Thymus (tissue), 11 donors: ENCODE measurements at regions not wholly inside any gene's neighbourhood (a gene's known extent, or its start where the extent isn't known, plus 50 kb on each side); places are given as distances from the start of the nearest gene placed in this dataset.

ENCODE experiments used
- DNase-seq, 9 donors: peaks; one replicate each; pipeline ENCODE4 v3.0.0-alpha.2; 2013; ENCODE audit warnings: low spot score in 9 of 9, low read depth in 6 of 9, missing footprints in 1 of 9
- H3K27ac ChIP-seq, 2 donors: one replicate each; pipeline ENCODE4 v1.5.1; 2013; ENCODE audit warnings: control low read depth in 1 of 2, low read depth in 1 of 2, low read length in 1 of 2, mild to moderate bottlenecking in 1 of 2, moderate library complexity in 1 of 2
- H3K27me3 ChIP-seq, 2 donors: one replicate each; pipeline ENCODE4 v1.5.1; 2013; ENCODE audit warnings: low read length in 1 of 2; ENCODE audit not compliant: control insufficient read depth in 2 of 2, insufficient read depth in 1 of 2
- H3K36me3 ChIP-seq, 2 donors: one replicate each; pipeline ENCODE4 v1.5.1; 2013; ENCODE audit warnings: low read length in 1 of 2, mild to moderate bottlenecking in 1 of 2, moderate library complexity in 1 of 2; ENCODE audit not compliant: control insufficient read depth in 2 of 2, insufficient read depth in 2 of 2
- H3K4me1 ChIP-seq, 2 donors: one replicate each; pipeline ENCODE4 v1.5.1; 2013; ENCODE audit warnings: low read length in 2 of 2; ENCODE audit not compliant: control insufficient read depth in 2 of 2, insufficient read depth in 2 of 2
- H3K4me3 ChIP-seq, 2 donors: one replicate each; pipeline ENCODE4 v1.5.1; 2013; ENCODE audit warnings: low read length in 2 of 2, control low read depth in 1 of 2, mild to moderate bottlenecking in 1 of 2
- H3K9me3 ChIP-seq, 2 donors: one replicate each; pipeline ENCODE4 v1.5.1; 2013; ENCODE audit warnings: low read length in 1 of 2, mild to moderate bottlenecking in 1 of 2; ENCODE audit not compliant: control insufficient read depth in 2 of 2, insufficient read depth in 1 of 2
- WGBS: extraction: QIAGEN DNeasy Blood & Tissue Kit; methylation state at CpG from one replicate; pipeline ENCODE4 v1.1.7; 2013; 5-methylcytosine and 5-hydroxymethylcytosine counted together
- donor health status: healthy.

DNA sequence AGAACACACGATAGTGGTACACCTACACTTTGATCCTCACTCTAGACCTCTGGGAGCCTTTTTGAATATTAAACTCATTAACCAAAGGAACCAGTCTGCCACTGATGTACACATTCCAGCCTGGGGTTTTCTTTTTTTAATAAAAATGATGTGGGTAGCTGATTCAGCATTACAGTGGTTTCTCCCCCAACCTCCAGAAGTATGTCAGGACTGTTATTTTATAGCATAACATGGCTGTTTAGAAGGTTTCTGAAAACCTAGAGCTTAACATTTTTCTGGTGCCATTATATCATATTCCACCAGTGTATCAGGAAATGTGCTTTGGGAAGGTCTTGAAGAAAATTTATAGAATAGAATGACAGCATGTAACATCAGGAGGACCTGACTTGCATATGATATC lies 540.9 kb upstream of the WWC1 start:
- DNase-seq: no peak
- no peaks in the 10 kb centered on the region for H3K36me3 ChIP-seq
- WGBS: 96% methylated on average over 1 of the region's 1 CpG
- H3K4me1 ChIP-seq: no peaks in the 10 kb centered on the region
- no peaks in the 10 kb centered on the region for H3K27me3 ChIP-seq
- no peak overlapping the region for H3K27ac ChIP-seq
- H3K4me3 ChIP-seq: no peak overlapping the region
- no peaks in the 10 kb centered on the region for H3K9me3 ChIP-seq

DNA sequence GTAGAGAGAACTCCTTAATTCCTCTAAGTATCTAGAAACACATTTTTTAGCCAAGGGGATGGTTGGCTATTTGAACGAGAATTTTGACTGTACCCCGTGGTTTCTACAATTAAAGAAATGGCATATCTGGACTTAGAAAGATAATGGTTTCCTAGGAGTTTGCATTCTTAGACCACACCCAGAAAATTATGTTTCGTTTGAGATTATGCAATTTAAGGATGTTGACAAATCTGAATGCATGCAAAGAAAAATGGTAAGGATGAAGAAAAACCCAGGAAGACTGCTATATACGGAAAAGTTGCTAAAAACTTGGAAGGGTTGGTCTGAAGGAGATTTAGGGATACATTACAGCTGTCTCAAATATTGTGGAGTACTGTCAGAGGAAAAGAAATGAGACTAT lies 538.5 kb upstream of the WWC1 start:
- no peaks in the 10 kb centered on the region for H3K9me3 ChIP-seq
- DNase-seq: no peak
- no peaks in the 10 kb centered on the region for H3K27me3 ChIP-seq
- H3K4me3 ChIP-seq: no peak overlapping the region
- no peaks in the 10 kb centered on the region for H3K4me1 ChIP-seq
- no peaks in the 10 kb centered on the region for H3K36me3 ChIP-seq
- no peak overlapping the region for H3K27ac ChIP-seq
- WGBS: 94% methylated on average over 4 of the region's 4 CpGs

- Histone ChIP-seq H3K4me1 (no peaks in the 10 kb centered on the region), H3K27me3 (no peaks in the 10 kb centered on the region), H3K9me3 (no peaks in the 10 kb centered on the region), H3K36me3 (no peaks in the 10 kb centered on the region), H3K27ac (no peak overlapping the region), H3K4me3 (no peak overlapping the region)
- 85% methylated on average over 6 of the region's 6 CpGs for WGBS
- no peak for DNase-seq
These were observed 537.5 kb upstream of the WWC1 start for GRCh38 chr5:167753725-167754490.

- Histone ChIP-seq H3K27ac (no peak overlapping the region), H3K4me3 (no peak overlapping the region), H3K9me3 (no peaks in the 10 kb centered on the region), H3K4me1 (no peaks in the 10 kb centered on the region), H3K27me3 (no peaks in the 10 kb centered on the region), H3K36me3 (no peaks in the 10 kb centered on the region)
- 96% methylated on average over 5 of the region's 5 CpGs for WGBS
- DNase-seq: no peak
These were observed 536.9 kb upstream of the WWC1 start for GRCh38 chr5:167754501-167755021.

GRCh38 chr5:167755420-167755819 lies 536.0 kb upstream of the WWC1 start:
- Histone ChIP-seq H3K27ac (no peak overlapping the region), H3K4me1 (no peaks in the 10 kb centered on the region), H3K36me3 (no peaks in the 10 kb centered on the region), H3K9me3 (no peaks in the 10 kb centered on the region), H3K4me3 (no peak overlapping the region), H3K27me3 (no peaks in the 10 kb centered on the region)
- 83% methylated on average over 2 of the region's 2 CpGs for WGBS
- no peak for DNase-seq

GRCh38 chr5:167759057-167759821 lies 532.2 kb upstream of the WWC1 start:
- H3K4me3 ChIP-seq: no peak overlapping the region
- no peaks in the 10 kb centered on the region for H3K36me3 ChIP-seq
- no peaks in the 10 kb centered on the region for H3K27me3 ChIP-seq
- WGBS: 84% methylated on average over 2 of the region's 2 CpGs
- H3K4me1 ChIP-seq: no peaks in the 10 kb centered on the region
- no peak for DNase-seq
- no peak overlapping the region for H3K27ac ChIP-seq
- no peaks in the 10 kb centered on the region for H3K9me3 ChIP-seq

DNA sequence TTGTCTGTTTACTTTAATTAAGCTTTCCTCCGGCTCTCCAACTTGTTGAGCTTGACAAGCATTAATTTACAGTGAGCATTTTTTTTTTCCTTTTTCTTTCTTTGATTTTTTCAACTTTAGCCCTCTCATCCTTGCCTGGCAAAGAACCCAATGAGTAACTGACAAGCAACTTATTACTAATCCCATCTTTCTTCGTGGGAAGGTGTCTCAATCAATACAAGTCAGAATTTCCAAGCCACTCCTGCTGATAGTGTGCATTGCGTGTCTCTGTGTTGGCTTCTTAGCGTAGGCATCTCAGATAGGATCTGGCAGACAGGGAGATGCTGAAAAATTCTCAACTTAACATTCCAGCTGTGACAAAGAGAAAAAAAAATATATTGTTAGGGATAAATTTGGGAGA lies 527.7 kb upstream of the WWC1 start:
- Histone ChIP-seq H3K4me3 (no peak overlapping the region), H3K4me1 (no peaks in the 10 kb centered on the region), H3K36me3 (no peaks in the 10 kb centered on the region), H3K27ac (no peak overlapping the region), H3K27me3 (no peaks in the 10 kb centered on the region), H3K9me3 (no peaks in the 10 kb centered on the region)
- no peak for DNase-seq
- WGBS: 80% methylated on average over 4 of the region's 4 CpGs

DNA sequence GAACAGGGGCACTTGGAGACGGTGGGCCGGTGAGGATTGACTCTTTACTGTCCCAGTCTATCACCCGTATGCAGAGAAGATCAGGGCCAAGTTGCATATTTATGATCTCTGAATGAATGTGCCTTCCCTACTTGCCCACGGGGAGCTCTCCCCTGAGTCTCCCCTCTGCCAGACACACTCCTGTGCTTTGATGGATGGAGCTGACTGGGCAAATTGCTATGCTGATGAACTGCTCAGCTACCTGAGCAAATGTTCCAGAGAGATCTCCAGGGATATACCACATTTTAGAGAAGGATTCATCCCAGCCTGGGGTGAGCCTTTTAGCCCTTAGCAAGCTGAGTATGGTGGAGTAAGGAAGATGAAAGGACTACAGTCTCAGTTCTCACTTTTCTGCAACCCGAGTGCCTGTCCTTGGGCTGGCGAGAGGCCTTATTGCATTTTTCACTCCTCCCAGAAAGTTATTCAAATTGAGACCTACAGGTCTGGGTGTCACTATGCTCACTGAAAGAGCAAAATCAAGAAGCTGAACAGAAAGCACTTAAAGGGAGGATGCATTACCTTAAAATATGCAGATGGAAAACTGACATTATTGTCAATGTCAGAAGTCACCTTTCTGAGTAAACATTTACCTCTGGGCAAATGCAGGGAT lies 526.7 kb upstream of the WWC1 start:
- Histone ChIP-seq H3K36me3 (no peaks in the 10 kb centered on the region), H3K4me3 (no peak overlapping the region), H3K4me1 (no peaks in the 10 kb centered on the region), H3K27ac (peak overlapping the region in 1 of 2 donors; percentile 17), H3K9me3 (no peaks in the 10 kb centered on the region), H3K27me3 (no peaks in the 10 kb centered on the region)
- DNase-seq: no peak
- WGBS: 79% methylated on average over 6 of the region's 6 CpGs

- WGBS: 79% methylated on average over 7 of the region's 7 CpGs
- Histone ChIP-seq H3K27ac (peak overlapping the region; percentile 18 to 37), H3K9me3 (no peaks in the 10 kb centered on the region), H3K27me3 (no peaks in the 10 kb centered on the region), H3K4me3 (no peak overlapping the region), H3K4me1 (no peaks in the 10 kb centered on the region), H3K36me3 (no peaks in the 10 kb centered on the region)
- DNase-seq: no peak
These were observed 526.1 kb upstream of the WWC1 start for GRCh38 chr5:167765352-167765751.
